GM12873 (cell line): ENCODE measurements at regions not wholly inside any gene's neighbourhood (a gene's known extent, or its start where the extent isn't known, plus 50 kb on each side); places are given as distances from the start of the nearest gene placed in this dataset.
A peak's percentile ranks its signal among the peaks of the same experiment; 100 is the strongest.

ENCODE experiments used
- CTCF ChIP-seq: IDR thresholded peaks from 2 replicates; pipeline ENCODE4 v1.5.1; 2012; ENCODE audit warnings: low read depth, mild to moderate bottlenecking, moderate library complexity, low read length, control low read depth; ENCODE audit not compliant: insufficient read depth; ENCODE audit errors: missing control alignments

GRCh38 chr17:77088455-77089123 lies 52.2 kb upstream of the SEC14L1 start:
- TF ChIP-seq CTCF: peak; percentile 78

GRCh38 chr17:77089124-77089490 lies 51.7 kb upstream of the SEC14L1 start:
- TF ChIP-seq CTCF: no peak

- TF ChIP-seq CTCF: no peak
Observed at GRCh38 chr17:77090476-77090875, 50.3 kb upstream of the SEC14L1 start.
